ENCODE measurements at regions not wholly inside any gene's neighbourhood (a gene's known extent, or its start where the extent isn't known, plus 50 kb on each side); places are given as distances from the start of the nearest gene placed in this dataset.

GRCh38 chr14:35222324-35222723 lies 69.9 kb upstream of the PSMA6 start:
- no peak for TF ChIP-seq CTCF (IDR thresholded peaks at IDR 0.05; ENCODE audit: low read length)
- TF ChIP-seq EZH2 (IDR thresholded peaks at IDR 0.05; ENCODE audit: borderline replicate concordance, low read length): no peak

Measured in OCI-LY1 (cell line).